ENCODE measurements at regions not wholly inside any gene's neighbourhood (a gene's known extent, or its start where the extent isn't known, plus 50 kb on each side); places are given as distances from the start of the nearest gene placed in this dataset.
"Not testable (repeated sequence)": the region's sequence is repeated elsewhere in the genome, so short reads cannot be mapped to it uniquely, and the experiment has no call there.

DNA sequence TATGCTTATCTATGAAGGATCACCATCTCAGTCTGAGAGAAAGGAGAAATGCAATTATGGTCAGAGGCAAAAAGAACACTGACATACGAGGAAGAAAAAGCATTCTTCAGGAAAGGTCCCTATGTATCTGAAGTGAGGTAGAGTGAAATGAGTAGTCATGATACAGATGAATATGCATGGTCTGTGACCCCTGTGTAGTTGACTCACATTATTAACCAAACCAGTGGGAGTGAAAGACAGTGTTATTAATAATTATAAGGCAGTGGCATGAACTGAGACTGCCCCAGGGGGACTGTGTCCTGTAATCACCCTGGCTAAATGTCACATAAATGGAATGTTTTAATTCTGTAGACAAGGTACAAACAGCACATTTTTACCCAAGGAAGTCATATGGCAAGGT lies 1320.2 kb upstream of the PCDH9 start:
- no peaks in the 10 kb centered on the region for H3F3A ChIP-seq (ENCODE audit: insufficient read depth)
- no peaks in the 10 kb centered on the region for H3K79me2 ChIP-seq (ENCODE audit: insufficient read depth, low read length)
- H3K9ac ChIP-seq (ENCODE audit: low read length) = no peak overlapping the region
- no peaks in the 10 kb centered on the region for H3K9me2 ChIP-seq (replicated peaks; ENCODE audit: insufficient read depth, low read length)
- no peak overlapping the region for H3K4me2 ChIP-seq (ENCODE audit: low read depth, low read length, poor library complexity, severe bottlenecking)
- H3K27ac ChIP-seq (ENCODE audit: low read depth, low read length) = no peak overlapping the region
- no peaks in the 10 kb centered on the region for H3K36me3 ChIP-seq (ENCODE audit: low read length)
- H4K20me1 ChIP-seq (ENCODE audit: low read depth, low read length) = no peaks in the 10 kb centered on the region
- TF ChIP-seq EZH2phosphoT487 (conservative IDR thresholded peaks at IDR 0.05; ENCODE audit: low read length) = no peak
- TF ChIP-seq CTCF (IDR thresholded peaks at IDR 0.05; ENCODE audit: insufficient read depth, low read length, poor library complexity, severe bottlenecking) = no peak
- no peaks in the 10 kb centered on the region for H3K9me3 ChIP-seq (ENCODE audit: insufficient read depth, low read length)
- no peak overlapping the region for H3K4me3 ChIP-seq (ENCODE audit: insufficient read depth, low read length, poor library complexity, severe bottlenecking)
- H3K27me3 ChIP-seq (ENCODE audit: low read length) = no peaks in the 10 kb centered on the region
- no peak overlapping the region for H2AFZ ChIP-seq (ENCODE audit: low read depth, low read length, severe bottlenecking)

DNA sequence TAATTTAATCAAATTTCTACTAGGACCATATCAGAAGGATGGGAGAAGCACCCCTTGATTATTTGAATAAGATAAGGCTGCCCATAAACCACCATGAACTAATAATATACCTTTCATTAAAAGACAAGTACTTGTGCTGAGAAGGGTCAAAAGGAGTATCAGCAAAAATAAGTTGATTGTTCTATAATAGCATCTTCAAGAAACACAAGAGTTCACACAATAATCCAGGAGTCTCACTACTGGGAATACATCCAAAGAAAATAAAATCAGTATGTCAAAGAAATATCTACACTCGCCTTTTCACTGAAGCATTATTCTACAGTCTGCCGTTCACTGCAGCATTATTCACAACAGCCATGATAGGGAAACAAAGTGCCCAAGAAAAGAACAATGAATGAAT lies 1310.1 kb upstream of the PCDH9 start:
- Histone ChIP-seq H3K4me3 (ENCODE audit: insufficient read depth, low read length, poor library complexity, severe bottlenecking) (no peak overlapping the region), H3K27ac (ENCODE audit: low read depth, low read length) (no peak overlapping the region), H3K9me3 (ENCODE audit: insufficient read depth, low read length) (no peaks in the 10 kb centered on the region), H3K9ac (ENCODE audit: low read length) (no peak overlapping the region), H3K79me2 (ENCODE audit: insufficient read depth, low read length) (no peaks in the 10 kb centered on the region), H3F3A (ENCODE audit: insufficient read depth) (no peaks in the 10 kb centered on the region), H4K20me1 (ENCODE audit: low read depth, low read length) (no peaks in the 10 kb centered on the region), H3K27me3 (ENCODE audit: low read length) (no peaks in the 10 kb centered on the region), H3K36me3 (ENCODE audit: low read length) (no peaks in the 10 kb centered on the region), H3K9me2 (replicated peaks; ENCODE audit: insufficient read depth, low read length) (no peaks in the 10 kb centered on the region), H3K4me2 (ENCODE audit: low read depth, low read length, poor library complexity, severe bottlenecking) (no peak overlapping the region), H2AFZ (ENCODE audit: low read depth, low read length, severe bottlenecking) (peak overlapping the region; percentile 17)
- TF ChIP-seq EZH2phosphoT487 (conservative IDR thresholded peaks at IDR 0.05; ENCODE audit: low read length) (no peak), CTCF (IDR thresholded peaks at IDR 0.05; ENCODE audit: insufficient read depth, low read length, poor library complexity, severe bottlenecking) (no peak)

GRCh38 chr13:68535329-68535728 lies 1305.2 kb upstream of the PCDH9 start:
- H3K9me3 ChIP-seq (ENCODE audit: insufficient read depth, low read length) = no peaks in the 10 kb centered on the region
- H3K4me2 ChIP-seq (ENCODE audit: low read depth, low read length, poor library complexity, severe bottlenecking) = no peak overlapping the region
- H3K4me3 ChIP-seq (ENCODE audit: insufficient read depth, low read length, poor library complexity, severe bottlenecking) = no peak overlapping the region
- H4K20me1 ChIP-seq (ENCODE audit: low read depth, low read length) = no peaks in the 10 kb centered on the region
- TF ChIP-seq EZH2phosphoT487 (conservative IDR thresholded peaks at IDR 0.05; ENCODE audit: low read length) = no peak
- TF ChIP-seq CTCF (IDR thresholded peaks at IDR 0.05; ENCODE audit: insufficient read depth, low read length, poor library complexity, severe bottlenecking) = no peak
- H3K9ac ChIP-seq (ENCODE audit: low read length) = no peak overlapping the region
- no peaks in the 10 kb centered on the region for H3K79me2 ChIP-seq (ENCODE audit: insufficient read depth, low read length)
- H3K27ac ChIP-seq (ENCODE audit: low read depth, low read length) = no peak overlapping the region
- H3K36me3 ChIP-seq (ENCODE audit: low read length) = no peaks in the 10 kb centered on the region
- H3K9me2 ChIP-seq (replicated peaks; ENCODE audit: insufficient read depth, low read length) = no peaks in the 10 kb centered on the region
- no peak overlapping the region for H2AFZ ChIP-seq (ENCODE audit: low read depth, low read length, severe bottlenecking)
- no peaks in the 10 kb centered on the region for H3K27me3 ChIP-seq (ENCODE audit: low read length)
- H3F3A ChIP-seq (ENCODE audit: insufficient read depth) = no peaks in the 10 kb centered on the region

GRCh38 chr13:68527167-68527566 lies 1297.0 kb upstream of the PCDH9 start:
- not testable (repeated sequence) for H3F3A ChIP-seq (ENCODE audit: insufficient read depth); H4K20me1 ChIP-seq (ENCODE audit: low read depth, low read length); H3K36me3 ChIP-seq (ENCODE audit: low read length); H3K4me2 ChIP-seq (ENCODE audit: low read depth, low read length, poor library complexity, severe bottlenecking); H3K9me2 ChIP-seq (replicated peaks; ENCODE audit: insufficient read depth, low read length); H3K9me3 ChIP-seq (ENCODE audit: insufficient read depth, low read length); H2AFZ ChIP-seq (ENCODE audit: low read depth, low read length, severe bottlenecking); H3K79me2 ChIP-seq (ENCODE audit: insufficient read depth, low read length); H3K9ac ChIP-seq (ENCODE audit: low read length); H3K27ac ChIP-seq (ENCODE audit: low read depth, low read length); H3K27me3 ChIP-seq (ENCODE audit: low read length); H3K4me3 ChIP-seq (ENCODE audit: insufficient read depth, low read length, poor library complexity, severe bottlenecking)
